GM23338 (cell line): ENCODE measurements at regions not wholly inside any gene's neighbourhood (a gene's known extent, or its start where the extent isn't known, plus 50 kb on each side); places are given as distances from the start of the nearest gene placed in this dataset.

Experiments
- ATAC-seq: fragments of 200-7000 bp; cut with Tn5 transposase; 3 replicates; pipeline ENCODE4 v1.9.1; 2020
- DNase-seq: peaks from one replicate; pipeline ENCODE4 v3.0.0-alpha.2; 2015; ENCODE audit warnings: low spot score
- H2AFZ ChIP-seq: fragments of 200-600 bp; sonication (generic); 2 replicates; pipeline ENCODE4 v1.8.0; 2016; ENCODE audit warnings: antibody characterized with exemption, mild to moderate bottlenecking, moderate library complexity
- H3F3A ChIP-seq: fragments of 200-600 bp; sonication (generic); replicated peaks from 2 replicates; pipeline ENCODE4 v1.8.0; 2017; ENCODE audit warnings: antibody characterized with exemption, mixed run types, low read depth
- H3K27ac ChIP-seq: fragments of 200-600 bp; sonication (generic); 2 replicates; pipeline ENCODE4 v1.6.1; 2016; ENCODE audit warnings: low read depth
- H3K27me3 ChIP-seq: fragments of 200-600 bp; sonication (generic); 2 replicates; pipeline ENCODE4 v1.8.0; 2016; ENCODE audit warnings: mild to moderate bottlenecking, mixed run types, moderate library complexity; ENCODE audit not compliant: insufficient read depth
- H3K36me3 ChIP-seq: fragments of 200-600 bp; sonication (generic); 2 replicates; pipeline ENCODE4 v1.8.0; 2016; ENCODE audit warnings: mild to moderate bottlenecking; ENCODE audit not compliant: insufficient read depth
- H3K4me1 ChIP-seq: fragments of 200-600 bp; sonication (generic); 2 replicates; pipeline ENCODE4 v1.8.0; 2016; ENCODE audit warnings: mild to moderate bottlenecking, moderate library complexity; ENCODE audit not compliant: insufficient read depth
- H3K4me2 ChIP-seq: fragments of 200-600 bp; sonication (generic); 2 replicates; pipeline ENCODE4 v1.7.1; 2017; ENCODE audit warnings: mixed run types
- H3K4me3 ChIP-seq: fragments of 200-600 bp; sonication (generic); 2 replicates; pipeline ENCODE4 v1.6.1; 2016; ENCODE audit warnings: mixed run types
- H3K79me2 ChIP-seq: fragments of 200-600 bp; sonication (generic); replicated peaks from 2 replicates; pipeline ENCODE4 v1.8.0; 2017; ENCODE audit warnings: mild to moderate bottlenecking; ENCODE audit not compliant: insufficient read depth
- H3K9me2 ChIP-seq: fragments of 200-600 bp; sonication (generic); 2 replicates; pipeline ENCODE4 v1.8.0; 2017; ENCODE audit not compliant: insufficient read depth
- H4K20me1 ChIP-seq: fragments of 200-600 bp; sonication (generic); replicated peaks from 2 replicates; pipeline ENCODE4 v1.8.0; 2017; ENCODE audit warnings: mild to moderate bottlenecking; ENCODE audit not compliant: insufficient read depth
- H3K27ac Mint-ChIP-seq: 2 replicates; pipeline ENCODE4 v1.8.0; 2020; ENCODE audit warnings: inconsistent platforms, mild to moderate bottlenecking, moderate library complexity, mixed read lengths
- H3K27me3 Mint-ChIP-seq: 3 replicates; pipeline ENCODE4 v1.8.0; 2022; ENCODE audit warnings: low read depth, mild to moderate bottlenecking, moderate library complexity, mixed read lengths, inconsistent platforms; ENCODE audit not compliant: insufficient read depth, poor library complexity
- H3K36me3 Mint-ChIP-seq: 3 replicates; pipeline ENCODE4 v1.8.0; 2021; ENCODE audit warnings: low read depth, mild to moderate bottlenecking, inconsistent platforms, moderate library complexity, mixed read lengths
- H3K4me1 Mint-ChIP-seq: 3 replicates; pipeline ENCODE4 v1.8.0; 2020; ENCODE audit warnings: mild to moderate bottlenecking, inconsistent platforms, mixed read lengths
- H3K4me3 Mint-ChIP-seq: 3 replicates; pipeline ENCODE4 v1.8.0; 2021; ENCODE audit warnings: moderate library complexity, mild to moderate bottlenecking, inconsistent platforms, mixed read lengths
- H3K9me3 Mint-ChIP-seq: 3 replicates; pipeline ENCODE4 v1.8.0; 2020; ENCODE audit warnings: moderate library complexity, mild to moderate bottlenecking, inconsistent platforms, mixed read lengths
- CREB1 ChIP-seq: fragments of 250-450 bp; sonication (Bioruptor Pico); IDR thresholded peaks from 2 replicates; pipeline ENCODE4 v1.5.0; 2020; ENCODE audit warnings: low read depth, mild to moderate bottlenecking, moderate library complexity
- CTCF ChIP-seq, 2 experiments: fragments of 200-600 bp in 1 of 2; sonication (generic) in 1 of 2; conservative IDR thresholded peaks; 2 replicates each; pipeline versions ENCODE4 v1.5.1 to v1.6.1; 2016 to 2017; ENCODE audit warnings: antibody characterized with exemption in 2 of 2, low read depth in 2 of 2, mild to moderate bottlenecking in 2 of 2, moderate library complexity in 1 of 2
- ETS1 ChIP-seq: IDR thresholded peaks from 2 replicates; pipeline ENCODE4 v1.6.1; 2016; ENCODE audit warnings: antibody characterized with exemption
- EZH2 ChIP-seq: fragments of 200-600 bp; sonication (generic); IDR thresholded peaks from one replicate; pipeline ENCODE4 v1.8.0; 2017; ENCODE audit warnings: antibody characterized with exemption, mild to moderate bottlenecking, low read depth; ENCODE audit not compliant: unreplicated experiment
- EZH2phosphoT487 ChIP-seq: fragments of 200-600 bp; sonication (generic); IDR thresholded peaks from one replicate; pipeline ENCODE4 v1.8.1; 2018; ENCODE audit warnings: antibody characterized with exemption; ENCODE audit not compliant: unreplicated experiment
- JUNB ChIP-seq: IDR thresholded peaks from one replicate; pipeline ENCODE4 v1.6.1; 2016; ENCODE audit warnings: antibody characterized with exemption; ENCODE audit not compliant: unreplicated experiment
- NANOG ChIP-seq: IDR thresholded peaks from 2 replicates; pipeline ENCODE4 v1.6.1; 2016; ENCODE audit warnings: antibody characterized with exemption, borderline replicate concordance
- POLR2AphosphoS5 ChIP-seq: IDR thresholded peaks from 2 replicates; pipeline ENCODE4 v1.6.1; 2016; ENCODE audit warnings: antibody characterized with exemption, low read depth
- REST ChIP-seq: IDR thresholded peaks from one replicate; pipeline ENCODE4 v1.6.1; 2018; ENCODE audit warnings: antibody characterized with exemption; ENCODE audit not compliant: unreplicated experiment
- STAT1 ChIP-seq: IDR thresholded peaks from one replicate; pipeline ENCODE4 v1.6.1; 2016; ENCODE audit warnings: antibody characterized with exemption; ENCODE audit not compliant: unreplicated experiment
- ZNF114 ChIP-seq: fragments of 250-450 bp; sonication (Bioruptor Pico); IDR thresholded peaks from 2 replicates; pipeline ENCODE4 v1.5.0; 2020; ENCODE audit warnings: mild to moderate bottlenecking, moderate library complexity
- ZNF331 ChIP-seq: fragments of 250-450 bp; sonication (Bioruptor Pico); IDR thresholded peaks from 2 replicates; pipeline ENCODE4 v1.5.0; 2020; ENCODE audit warnings: low read depth, mild to moderate bottlenecking, moderate library complexity
- ZNF462 ChIP-seq: fragments of 250-450 bp; sonication (Bioruptor Pico); IDR thresholded peaks from 2 replicates; pipeline ENCODE4 v1.5.0; 2020; ENCODE audit warnings: mild to moderate bottlenecking, moderate library complexity

GRCh38 chr17:34141590-34141989 lies 113.5 kb upstream of the CCL2 start:
- H3K4me1 Mint-ChIP-seq, result peaks cover 24% of the 10 kb centered on the region
- no peak overlapping the region for H3K4me2 ChIP-seq
- H3K36me3 Mint-ChIP-seq, result peaks cover 9% of the 10 kb centered on the region; the same call in 2 of the 3 replicates
- no peak overlapping the region for H3K27ac ChIP-seq
- H3K79me2 ChIP-seq, result peaks cover 19% of the 10 kb centered on the region; the same call in 1 of the 2 replicates
- no peak overlapping the region for H3K27ac Mint-ChIP-seq
- no peaks in the 10 kb centered on the region for H3K36me3 ChIP-seq
- DNase-seq (no peak), ATAC-seq (no peak)
- H3K27me3 Mint-ChIP-seq, result peaks cover 2% of the 10 kb centered on the region
- H3F3A ChIP-seq, result no peaks in the 10 kb centered on the region
- no peak overlapping the region for H2AFZ ChIP-seq
- no peak overlapping the region for H3K4me3 Mint-ChIP-seq
- H3K4me1 ChIP-seq, result peaks cover 21% of the 10 kb centered on the region
- H4K20me1 ChIP-seq, result no peaks in the 10 kb centered on the region
- no peak overlapping the region for H3K4me3 ChIP-seq
- no peaks in the 10 kb centered on the region for H3K27me3 ChIP-seq
- TF ChIP-seq STAT1, result no peak
- no peak for TF ChIP-seq NANOG
- no peak for TF ChIP-seq ZNF331 (CRISPR knock-in tag)
- TF ChIP-seq POLR2AphosphoS5, result no peak
- no peak for TF ChIP-seq ZNF114 (CRISPR knock-in tag)
- TF ChIP-seq CTCF (conservative IDR thresholded peaks at IDR 0.05; ENCODE audit: low read depth in 2 of 2), result no peak
- no peak for TF ChIP-seq EZH2
- no peak for TF ChIP-seq CREB1 (CRISPR knock-in tag)
- no peak for TF ChIP-seq EZH2phosphoT487
- TF ChIP-seq REST, result no peak
- no peak for TF ChIP-seq ZNF462 (CRISPR knock-in tag)
- no peak for TF ChIP-seq JUNB
- no peak for TF ChIP-seq ETS1
- peaks cover 7% of the 10 kb centered on the region; the same call in 1 of the 3 replicates for H3K9me3 Mint-ChIP-seq
- peaks cover 13% of the 10 kb centered on the region; the same call in 1 of the 2 replicates for H3K9me2 ChIP-seq
